GM12878 (cell line): ENCODE measurements at regions not wholly inside any gene's neighbourhood (a gene's known extent, or its start where the extent isn't known, plus 50 kb on each side); places are given as distances from the start of the nearest gene placed in this dataset.

Source experiments
- ATAC-seq: fragments of 200-7000 bp; cut with Tn5 transposase; 3 replicates; pipeline ENCODE4 v1.9.1; 2020; ENCODE audit warnings: mild to moderate bottlenecking, moderate library complexity
- BruUV-seq: library from RNA; stranded (reverse); fragments of 400-500 nt; replicated peaks from 2 replicates; lab custom pipeline; 2021; lab: Mats Ljungman, UMichigan
- CTCF ChIA-PET: fragments of 300-600 bp; sonication (Branson Sonifier 250); formaldehyde crosslinking; extraction: SDS; loops from one replicate; lab custom pipeline; 2021; ENCODE audit warnings: inconsistent platforms; lab: Yijun Ruan, JAX
- POLR2A ChIA-PET: fragments of 350-600 bp; formaldehyde crosslinking; extraction: SDS; loops from one replicate; lab custom pipeline; 2021; ENCODE audit warnings: inconsistent platforms; lab: Charles Lee
- RAD21 ChIA-PET: fragments of 300-600 bp; sonication (Branson Sonifier 250); formaldehyde crosslinking; loops from one replicate; lab custom pipeline; 2023; ENCODE audit warnings: antibody characterized with exemption; ENCODE audit not compliant: unreplicated experiment; lab: Charles Lee
- SMC1A ChIA-PET: fragments of 300-600 bp; sonication (Branson Sonifier 250); formaldehyde crosslinking; loops from one replicate; lab custom pipeline; 2023; ENCODE audit not compliant: unreplicated experiment, uncharacterized antibody; lab: Charles Lee
- DNase-seq: peaks from one replicate; pipeline ENCODE4 v3.0.0-alpha.2; 2011; ENCODE audit warnings: low read depth, low spot score
- FAIRE-seq: peaks from 3 replicates; lab custom pipeline; 2011; peaks lifted over from hg19 to GRCh38; lab: Jason Lieb, UNC
- H2AFZ ChIP-seq: 2 replicates; pipeline ENCODE4 v1.6.0; 2011; ENCODE audit warnings: low read depth, low read length, control low read depth; ENCODE audit not compliant: control insufficient read depth
- H3K27ac ChIP-seq: 2 replicates; pipeline ENCODE4 v1.5.1; 2011; ENCODE audit warnings: control low read depth; ENCODE audit not compliant: control insufficient read depth, insufficient read depth
- H3K27me3 ChIP-seq, 2 experiments: replicated peaks in 1 of 2; 2 replicates each; pipeline versions ENCODE4 v1.6.0 to v1.6.1; 2011; ENCODE audit warnings: low read length in 1 of 2; ENCODE audit not compliant: control insufficient read depth in 2 of 2, insufficient read depth in 2 of 2
- H3K36me3 ChIP-seq, 2 experiments: 2 replicates each; pipeline ENCODE4 v1.5.1; 2011; ENCODE audit warnings: low read length in 1 of 2; ENCODE audit not compliant: control insufficient read depth in 2 of 2, insufficient read depth in 2 of 2
- H3K4me1 ChIP-seq: 2 replicates; pipeline ENCODE4 v1.6.1; 2011; ENCODE audit warnings: mild to moderate bottlenecking, low read length, moderate library complexity, mixed read lengths; ENCODE audit not compliant: control insufficient read depth, insufficient read depth
- H3K4me2 ChIP-seq: 2 replicates; pipeline ENCODE4 v1.6.0; 2011; ENCODE audit warnings: control low read depth; ENCODE audit not compliant: control insufficient read depth, insufficient read depth
- H3K4me3 ChIP-seq: fragments of 200-600 bp; sonication (generic); 2 replicates; pipeline ENCODE4 v1.5.1; 2016
- H3K79me2 ChIP-seq: 2 replicates; pipeline ENCODE4 v1.6.0; 2011; ENCODE audit warnings: low read length; ENCODE audit not compliant: control insufficient read depth, insufficient read depth
- H3K9ac ChIP-seq: 2 replicates; pipeline ENCODE4 v1.8.0; 2011; ENCODE audit warnings: low read length, control low read depth, mixed read lengths; ENCODE audit not compliant: control insufficient read depth, insufficient read depth
- H3K9me3 ChIP-seq: replicated peaks from 3 replicates; pipeline ENCODE4 v1.5.1; 2011; ENCODE audit warnings: mild to moderate bottlenecking, low read length; ENCODE audit not compliant: control insufficient read depth, insufficient read depth
- H4K20me1 ChIP-seq: 2 replicates; pipeline ENCODE4 v1.6.0; 2011; ENCODE audit not compliant: control insufficient read depth, insufficient read depth
- CBFB ChIP-seq: IDR thresholded peaks from 2 replicates; pipeline ENCODE4 v1.6.1; 2016; ENCODE audit warnings: antibody characterized with exemption, low read depth
- ETV6 ChIP-seq, 2 experiments: fragments of 450-650 bp in 1 of 2; IDR thresholded peaks in 1 of 2; conservative IDR thresholded peaks in 1 of 2; 2 replicates each; pipeline ENCODE4 v1.6.1; 2014; ENCODE audit warnings: antibody characterized with exemption in 1 of 2, borderline replicate concordance in 1 of 2, low read depth in 1 of 2, mild to moderate bottlenecking in 1 of 2, moderate library complexity in 1 of 2
- FOXK2 ChIP-seq: fragments of 450-650 bp; IDR thresholded peaks from 2 replicates; pipeline ENCODE4 v1.6.1; 2017; ENCODE audit warnings: mild to moderate bottlenecking, moderate library complexity
- FOXM1 ChIP-seq: IDR thresholded peaks from 2 replicates; pipeline ENCODE4 v1.6.1; 2012; ENCODE audit warnings: low read depth, mild to moderate bottlenecking, inconsistent platforms, low read length, moderate library complexity
- GABPA ChIP-seq: IDR thresholded peaks from 2 replicates; pipeline ENCODE4 v1.6.1; 2014; ENCODE audit warnings: antibody characterized with exemption, low read depth, mild to moderate bottlenecking, inconsistent platforms
- GATAD2B ChIP-seq: fragments of 450-650 bp; conservative IDR thresholded peaks from 2 replicates; pipeline ENCODE4 v1.6.1; 2017; ENCODE audit warnings: low read depth, mild to moderate bottlenecking, moderate library complexity
- KLF5 ChIP-seq: fragments of 450-650 bp; IDR thresholded peaks from 2 replicates; pipeline ENCODE4 v1.6.1; 2014; ENCODE audit warnings: mild to moderate bottlenecking; ENCODE audit not compliant: partially characterized antibody
- LARP7 ChIP-seq: fragments of 450-650 bp; IDR thresholded peaks from 2 replicates; pipeline ENCODE4 v1.6.1; 2017; ENCODE audit warnings: mild to moderate bottlenecking
- POLR2AphosphoS2 ChIP-seq: IDR thresholded peaks from 2 replicates; pipeline ENCODE4 v1.6.1; 2011; ENCODE audit warnings: low read depth, mild to moderate bottlenecking, low read length, improper control_type of control experiment, moderate library complexity
- RAD51 ChIP-seq: fragments of 450-650 bp; IDR thresholded peaks from 2 replicates; pipeline ENCODE4 v1.6.1; 2016; ENCODE audit warnings: moderate library complexity, mild to moderate bottlenecking, inconsistent platforms
- RCOR1 ChIP-seq: conservative IDR thresholded peaks from 2 replicates; pipeline ENCODE4 v1.6.1; 2012; ENCODE audit warnings: low read depth, low read length, improper control_type of control experiment
- RELB ChIP-seq: fragments of 450-650 bp; IDR thresholded peaks from 2 replicates; pipeline ENCODE4 v1.6.1; 2017; ENCODE audit warnings: low read depth, mild to moderate bottlenecking, moderate library complexity
- SIX5 ChIP-seq: IDR thresholded peaks from 2 replicates; pipeline ENCODE4 v1.6.1; 2011; ENCODE audit warnings: mild to moderate bottlenecking, low read depth, low read length, moderate library complexity; ENCODE audit not compliant: severe bottlenecking
- SREBF2 ChIP-seq: IDR thresholded peaks from 2 replicates; pipeline ENCODE4 v1.6.1; 2012; ENCODE audit warnings: mild to moderate bottlenecking, low read length
- USF2 ChIP-seq: IDR thresholded peaks from 2 replicates; pipeline ENCODE4 v1.6.1; 2011; ENCODE audit warnings: low read depth, low read length, improper control_type of control experiment, borderline replicate concordance
- YY1 ChIP-seq: IDR thresholded peaks from 2 replicates; pipeline ENCODE4 v1.6.1; 2011; ENCODE audit warnings: low read depth, mild to moderate bottlenecking, low read length
- ZNF274 ChIP-seq: IDR thresholded peaks from one replicate; pipeline ENCODE4 v1.8.0; 2011; ENCODE audit not compliant: insufficient read length, insufficient read depth
- WGBS: methylation state at CpG from one replicate; pipeline ENCODE4 v1.1.6; 2016; ENCODE audit warnings: low lambda C conversion rate; ENCODE audit not compliant: insufficient replicate concordance, insufficient coverage; ENCODE audit errors: missing lambda C conversion rate; 5-methylcytosine and 5-hydroxymethylcytosine counted together
- in situ Hi-C: fragments of 300-500 bp; cut with MboI; formaldehyde crosslinking; loops from 9 replicates; pipeline ENCODE4 v1.14.3; 2018; ENCODE audit warnings: mixed read lengths
- intact Hi-C: fragments of 100-400 bp; cut with micrococcal nuclease; formaldehyde crosslinking; loops from one replicate; pipeline ENCODE4 v1.14.2; 2022; ENCODE audit not compliant: unreplicated experiment

- CTCF ChIA-PET, result no interaction called here
- Histone ChIP-seq H3K9me3 (no peaks in the 10 kb centered on the region; the same call in 2 of the 3 replicates), H3K27me3 (peaks cover 0 to 3% of the 10 kb centered on the region in 2 experiments; a peak in 2 of 4 replicates), H3K4me3 (no peak overlapping the region), H3K36me3 (no peaks in the 10 kb centered on the region), H3K79me2 (no peaks in the 10 kb centered on the region), H3K4me1 (peaks cover 12% of the 10 kb centered on the region), H3K27ac (no peak overlapping the region)
- ATAC-seq (no peak), DNase-seq (no peak)
- intact Hi-C loops, result no loop called here
- RAD21 ChIA-PET, result no interaction called here
- BruUV-seq, result no TSS peak
- TF ChIP-seq SIX5, result no peak
- no peak for TF ChIP-seq LARP7
- TF ChIP-seq GABPA, result no peak
- TF ChIP-seq FOXM1, result no peak
- no peak for TF ChIP-seq RELB
- TF ChIP-seq, all 136 proteins: peak for 0
- in situ Hi-C loops, result no loop called here
- FAIRE-seq, result no peak
- Histone ChIP-seq H3K4me2 (no peak overlapping the region), H3K9ac (no peak overlapping the region), H2AFZ (no peak overlapping the region), H4K20me1 (no peaks in the 10 kb centered on the region)
- POLR2A ChIA-PET, result no interaction called here
- WGBS, result 28% methylated on average over 6 of the region's 6 CpGs
- SMC1A ChIA-PET, result no interaction called here
Observed at GRCh38 chr15:69857250-69857649, 240.5 kb downstream of the TLE3 start.

GRCh38 chr15:69857686-69858391 lies 239.9 kb downstream of the TLE3 start:
- Histone ChIP-seq H4K20me1 (no peaks in the 10 kb centered on the region), H3K9me3 (no peaks in the 10 kb centered on the region; the same call in 2 of the 3 replicates), H3K9ac (no peak overlapping the region), H2AFZ (no peak overlapping the region), H3K36me3 (no peaks in the 10 kb centered on the region), H3K27ac (no peak overlapping the region), H3K4me1 (peaks cover 12% of the 10 kb centered on the region), H3K4me2 (no peak overlapping the region), H3K79me2 (no peaks in the 10 kb centered on the region), H3K4me3 (no peak overlapping the region), H3K27me3 (peaks cover 0 to 3% of the 10 kb centered on the region in 2 experiments; a peak in 3 of 4 replicates)
- 34% methylated on average over 10 of the region's 10 CpGs for WGBS
- no peak for FAIRE-seq
- ChIA-PET SMC1A (no interaction called here), CTCF (interaction anchor here (0.6 kb wide), 1 partner anchor 202 kb away, joined by 3 read pairs; no protein-coding TSS in a partner anchor), RAD21 (no interaction called here), POLR2A (no interaction called here)
- no peak for DNase-seq
- intact Hi-C loops, result no loop called here
- ATAC-seq, result no peak
- no TSS peak for BruUV-seq
- in situ Hi-C loops, result no loop called here
- TF ChIP-seq USF2 (no peak), RCOR1 (no peak), KLF5 (no peak), RAD51 (no peak), GATAD2B (no peak), ETV6 (conservative IDR thresholded peaks at IDR 0.05 in 1 of 2, IDR thresholded peaks at IDR 0.05 in 1 of 2; ENCODE audit: borderline replicate concordance in 1 of 2, low read depth in 1 of 2) (no peak), GABPA (no peak), CBFB (no peak), SREBF2 (no peak), YY1 (no peak), FOXK2 (no peak), ZNF274 (no peak), POLR2AphosphoS2 (no peak)
